CD4-positive, CD25-positive, alpha-beta regulatory T cell (primary cell): ENCODE measurements at regions not wholly inside any gene's neighbourhood (a gene's known extent, or its start where the extent isn't known, plus 50 kb on each side); places are given as distances from the start of the nearest gene placed in this dataset.

ENCODE experiments used
- ATAC-seq, 2 donors: fragments of 150-1000 bp; cut with Tn5 transposase; one replicate each; pipeline ENCODE4 v1.10.0; 2021; ENCODE audit warnings: low read depth in 2 of 2, moderate number of reproducible peaks in 2 of 2, moderate library complexity in 1 of 2
- DNase-seq, 3 donors: peaks; one replicate each; pipeline versions ENCODE4 v3.0.0 to v3.0.0-alpha.2; 2012 to 2022; ENCODE audit warnings: mixed read lengths in 1 of 3
- H3K27ac ChIP-seq: one replicate; pipeline ENCODE4 v1.7.0; 2013; ENCODE audit warnings: mild to moderate bottlenecking, low read length; ENCODE audit not compliant: insufficient read depth, poor library complexity, severe bottlenecking
- H3K27me3 ChIP-seq: one replicate; pipeline ENCODE4 v1.7.0; 2013; ENCODE audit warnings: low read length; ENCODE audit not compliant: control insufficient read depth, insufficient read depth
- H3K36me3 ChIP-seq: one replicate; pipeline ENCODE4 v1.7.0; 2013; ENCODE audit warnings: mild to moderate bottlenecking, low read length, moderate library complexity; ENCODE audit not compliant: control insufficient read depth, insufficient read depth
- H3K4me1 ChIP-seq: 2 replicates; pipeline ENCODE4 v1.7.0; 2013; ENCODE audit warnings: mild to moderate bottlenecking, low read length; ENCODE audit not compliant: insufficient read depth, control insufficient read depth, poor library complexity, severe bottlenecking
- H3K4me3 ChIP-seq: one replicate; pipeline ENCODE4 v1.7.0; 2013; ENCODE audit warnings: low read depth, mild to moderate bottlenecking, low read length, moderate library complexity
- H3K9me3 ChIP-seq, 2 experiments: 1 replicate in 1 of 2; 2 replicates in 1 of 2; pipeline ENCODE4 v1.7.0; 2013; ENCODE audit warnings: low read length in 2 of 2, mild to moderate bottlenecking in 1 of 2, moderate library complexity in 1 of 2; ENCODE audit not compliant: control insufficient read depth in 2 of 2
- H3K27ac Mint-ChIP-seq, 3 donors: one replicate each; pipeline ENCODE4 v1.8.0; 2020 to 2022; ENCODE audit warnings: mild to moderate bottlenecking in 3 of 3, mixed read lengths in 3 of 3, moderate library complexity in 2 of 3
- H3K27me3 Mint-ChIP-seq: one replicate; pipeline ENCODE4 v1.8.0; 2022; ENCODE audit warnings: mild to moderate bottlenecking, mixed read lengths
- H3K36me3 Mint-ChIP-seq: one replicate; pipeline ENCODE4 v1.8.0; 2020; ENCODE audit warnings: mixed read lengths
- H3K4me1 Mint-ChIP-seq, 4 donors: one replicate each; pipeline ENCODE4 v1.8.0; 2020 to 2022; ENCODE audit warnings: mixed read lengths in 4 of 4, mild to moderate bottlenecking in 1 of 4
- H3K4me3 Mint-ChIP-seq, 4 donors: one replicate each; pipeline ENCODE4 v1.8.0; 2020 to 2022; ENCODE audit warnings: mild to moderate bottlenecking in 4 of 4, mixed read lengths in 4 of 4, moderate library complexity in 3 of 4
- H3K9me3 Mint-ChIP-seq, 7 donors: one replicate each; pipeline ENCODE4 v1.8.0; 2020 to 2022; ENCODE audit warnings: mixed read lengths in 7 of 7, mild to moderate bottlenecking in 3 of 7, moderate library complexity in 2 of 7

GRCh38 chr2:61671561-61672315 lies 133.6 kb upstream of the XPO1 start:
- Mint-ChIP-seq H3K4me1 (peaks cover 16 to 23% (median 18%) of the 10 kb centered on the region in 4 donors), H3K27ac (peak overlapping the region; percentile 76 to 96 (median 79)), H3K9me3 (peaks cover 0 to 25% (median 13%) of the 10 kb centered on the region in 7 donors), H3K4me3 (peak overlapping the region; percentile 42 to 88 (median 69)), H3K27me3 (peaks cover 4% of the 10 kb centered on the region), H3K36me3 (peaks cover 7% of the 10 kb centered on the region)
- Histone ChIP-seq H3K4me1 (peaks cover 8% of the 10 kb centered on the region), H3K36me3 (no peaks in the 10 kb centered on the region), H3K27ac (peak overlapping the region; percentile 43), H3K27me3 (no peaks in the 10 kb centered on the region), H3K9me3 (peaks cover 12 to 20% of the 10 kb centered on the region in 2 experiments), H3K4me3 (peak overlapping the region; percentile 79)
- ATAC-seq (no peak), DNase-seq (no peak)

DNA sequence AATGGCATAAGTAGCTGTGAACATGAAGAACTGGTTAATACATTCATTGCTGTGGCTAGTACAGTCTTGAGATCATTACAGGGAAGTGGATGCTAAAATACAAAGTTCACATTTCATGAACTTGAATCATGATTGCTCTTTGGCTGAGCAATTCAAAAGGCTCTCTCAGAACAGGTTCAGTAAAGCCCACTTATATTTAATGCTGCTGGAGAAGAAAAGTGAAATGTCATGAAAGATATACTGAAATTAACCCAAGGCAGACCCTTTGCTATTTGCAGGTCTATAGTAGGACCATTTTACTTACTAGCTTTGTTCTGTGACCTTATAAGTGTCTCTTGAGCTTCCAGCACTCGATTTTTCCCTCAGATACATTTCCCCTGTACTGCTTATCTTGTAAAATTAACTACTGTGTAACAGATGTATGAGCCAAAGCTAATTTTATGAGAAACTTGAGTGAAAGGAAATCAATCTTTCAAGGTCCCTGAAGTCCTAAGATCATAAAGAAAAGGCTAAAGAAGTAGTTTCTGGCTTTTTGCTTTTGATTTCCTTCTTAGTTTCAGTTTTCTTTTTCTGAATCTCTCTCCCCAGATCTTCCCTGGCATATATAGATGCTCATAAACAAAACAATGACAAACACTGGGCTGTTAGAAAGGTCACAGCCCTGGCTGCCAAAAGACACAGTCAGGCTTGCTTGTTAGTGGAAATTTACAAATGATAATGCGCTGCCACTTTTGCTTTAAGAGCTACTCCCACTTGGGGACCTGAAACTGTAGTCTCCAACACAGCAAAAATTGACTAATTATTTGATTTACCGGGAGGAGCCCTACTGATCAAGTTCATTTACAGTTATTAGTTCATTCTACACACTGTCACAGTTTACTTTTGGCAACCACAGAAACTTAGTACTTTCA lies 132.7 kb upstream of the XPO1 start:
- Mint-ChIP-seq H3K4me3 (peak overlapping the region; percentile 42 to 88 (median 69)), H3K4me1 (peaks cover 16 to 23% (median 18%) of the 10 kb centered on the region in 4 donors), H3K9me3 (peaks cover 0 to 20% (median 12%) of the 10 kb centered on the region in 7 donors), H3K36me3 (peaks cover 7% of the 10 kb centered on the region), H3K27me3 (peaks cover 4% of the 10 kb centered on the region), H3K27ac (peak overlapping the region; percentile 76 to 96 (median 79))
- peaks cover 11 to 17% of the 10 kb centered on the region in 2 experiments for H3K9me3 ChIP-seq
- peak overlapping the region; percentile 43 for H3K27ac ChIP-seq
- H3K4me1 ChIP-seq: peaks cover 8% of the 10 kb centered on the region
- no peaks in the 10 kb centered on the region for H3K27me3 ChIP-seq
- no peaks in the 10 kb centered on the region for H3K36me3 ChIP-seq
- peak; percentile 37 to 52 for ATAC-seq
- peak in 1 of 3 donors; percentile 68 for DNase-seq
- H3K4me3 ChIP-seq: peak overlapping the region; percentile 79

- Mint-ChIP-seq H3K9me3 (no peaks in the 10 kb centered on the region), H3K36me3 (no peaks in the 10 kb centered on the region), H3K27ac (no peak overlapping the region), H3K4me1 (no peaks in the 10 kb centered on the region), H3K27me3 (peaks cover 14% of the 10 kb centered on the region), H3K4me3 (no peak overlapping the region)
- H3K4me3 ChIP-seq: no peak overlapping the region
- ATAC-seq (no peak), DNase-seq (no peak)
- H3K27me3 ChIP-seq: peaks cover 7% of the 10 kb centered on the region
- H3K36me3 ChIP-seq: no peaks in the 10 kb centered on the region
- no peaks in the 10 kb centered on the region for H3K9me3 ChIP-seq
- H3K4me1 ChIP-seq: no peaks in the 10 kb centered on the region
- no peak overlapping the region for H3K27ac ChIP-seq
Measured at GRCh38 chr2:61664190-61664589, 126.0 kb upstream of the XPO1 start.

DNA sequence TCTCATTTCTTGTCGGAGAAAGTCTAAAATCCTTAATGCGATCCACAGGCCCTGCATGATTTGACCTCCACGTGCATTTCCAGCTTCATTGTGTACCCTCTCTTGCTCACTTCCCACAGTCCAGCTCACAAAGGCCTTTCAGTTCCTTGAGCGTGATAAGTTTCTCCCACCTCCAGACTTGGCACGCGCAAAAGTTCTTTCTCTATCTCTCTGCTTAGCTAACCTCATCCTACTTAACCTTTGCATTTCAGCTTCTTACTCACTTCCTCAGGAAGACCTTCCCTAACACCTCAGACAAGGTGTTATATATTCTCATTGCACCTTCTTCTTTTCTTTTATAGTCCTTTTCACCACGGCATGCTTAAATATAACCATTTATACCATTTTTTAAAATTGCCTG lies 124.8 kb upstream of the XPO1 start:
- ATAC-seq (no peak), DNase-seq (no peak)
- no peaks in the 10 kb centered on the region for H3K4me1 ChIP-seq
- H3K27me3 Mint-ChIP-seq: peaks cover 14% of the 10 kb centered on the region
- H3K4me3 Mint-ChIP-seq: no peak overlapping the region
- no peaks in the 10 kb centered on the region for H3K36me3 ChIP-seq
- no peaks in the 10 kb centered on the region for H3K9me3 Mint-ChIP-seq
- H3K27me3 ChIP-seq: peaks cover 7% of the 10 kb centered on the region
- no peaks in the 10 kb centered on the region for H3K36me3 Mint-ChIP-seq
- H3K27ac ChIP-seq: no peak overlapping the region
- no peaks in the 10 kb centered on the region for H3K9me3 ChIP-seq
- no peak overlapping the region for H3K4me3 ChIP-seq
- H3K27ac Mint-ChIP-seq: no peak overlapping the region
- H3K4me1 Mint-ChIP-seq: no peaks in the 10 kb centered on the region

GRCh38 chr2:61660511-61661388 lies 122.6 kb upstream of the XPO1 start:
- ATAC-seq (no peak), DNase-seq (no peak)
- Histone ChIP-seq H3K36me3 (no peaks in the 10 kb centered on the region), H3K27ac (no peak overlapping the region), H3K27me3 (peaks cover 7% of the 10 kb centered on the region), H3K4me1 (no peaks in the 10 kb centered on the region), H3K4me3 (no peak overlapping the region), H3K9me3 (no peaks in the 10 kb centered on the region)
- H3K4me3 Mint-ChIP-seq: no peak overlapping the region
- H3K9me3 Mint-ChIP-seq: no peaks in the 10 kb centered on the region
- no peaks in the 10 kb centered on the region for H3K4me1 Mint-ChIP-seq
- H3K27ac Mint-ChIP-seq: peak overlapping the region in 1 of 3 donors; percentile 33
- H3K36me3 Mint-ChIP-seq: no peaks in the 10 kb centered on the region
- H3K27me3 Mint-ChIP-seq: peaks cover 14% of the 10 kb centered on the region

DNA sequence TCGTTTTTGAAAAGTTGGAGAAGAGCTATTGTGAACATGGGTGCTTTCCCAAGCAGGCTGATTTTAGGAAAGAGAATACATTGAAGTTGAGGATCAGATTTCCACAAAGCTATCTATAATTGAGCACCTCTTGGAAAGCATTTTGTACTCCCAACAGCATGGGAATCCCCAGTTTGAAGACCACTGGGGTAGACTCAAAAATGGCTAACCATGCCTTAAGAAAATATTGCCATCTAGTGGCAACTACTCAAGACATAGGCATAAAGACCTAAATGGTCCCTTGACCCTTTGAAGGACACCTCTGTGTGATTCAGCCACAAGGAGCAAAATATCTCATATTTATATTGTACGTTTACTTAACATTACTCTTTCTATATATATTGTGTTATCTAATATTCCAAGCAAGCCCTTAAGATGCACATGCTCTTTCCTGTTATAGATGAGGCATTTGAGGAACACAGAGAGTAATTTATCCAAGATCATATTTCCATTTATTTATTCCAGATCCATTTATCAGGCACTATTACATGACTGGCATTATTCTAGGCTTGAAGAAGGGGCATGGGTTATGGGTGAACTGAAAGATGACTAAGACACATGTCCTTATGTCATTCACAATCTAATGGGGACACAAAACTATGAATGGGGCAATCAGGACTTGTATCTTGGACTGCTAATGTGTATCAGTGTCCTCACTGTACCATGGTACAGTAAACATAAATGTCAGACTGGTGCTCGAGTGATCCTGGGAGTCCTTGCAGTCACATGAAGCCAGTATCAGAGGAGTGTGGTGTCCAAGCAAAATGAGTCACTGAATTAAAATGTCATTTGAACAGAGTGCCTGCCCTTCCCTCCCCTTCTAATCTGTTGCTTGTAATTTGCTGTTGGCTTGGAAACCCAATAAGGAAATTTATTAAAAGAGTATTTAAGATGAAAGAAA lies 121.0 kb upstream of the XPO1 start:
- no peak overlapping the region for H3K4me3 ChIP-seq
- H3K27me3 ChIP-seq: peaks cover 4% of the 10 kb centered on the region
- Mint-ChIP-seq H3K27me3 (peaks cover 10% of the 10 kb centered on the region), H3K36me3 (no peaks in the 10 kb centered on the region), H3K4me3 (no peak overlapping the region), H3K27ac (no peak overlapping the region), H3K4me1 (no peaks in the 10 kb centered on the region), H3K9me3 (no peaks in the 10 kb centered on the region)
- no peaks in the 10 kb centered on the region for H3K9me3 ChIP-seq
- H3K4me1 ChIP-seq: no peaks in the 10 kb centered on the region
- DNase-seq (peak in 1 of 3 donors; percentile 23), ATAC-seq (no peak)
- H3K27ac ChIP-seq: no peak overlapping the region
- H3K36me3 ChIP-seq: no peaks in the 10 kb centered on the region
